GM23248 (cell line): ENCODE measurements at regions not wholly inside any gene's neighbourhood (a gene's known extent, or its start where the extent isn't known, plus 50 kb on each side); places are given as distances from the start of the nearest gene placed in this dataset.

ENCODE experiments used
- DNase-seq: peaks from one replicate; pipeline ENCODE4 v3.0.0-alpha.2; 2015
- H2AFZ ChIP-seq: fragments of 200-600 bp; sonication (generic); 2 replicates; pipeline ENCODE4 v1.6.1; 2016; ENCODE audit warnings: antibody characterized with exemption
- H3F3A ChIP-seq: fragments of 200-600 bp; sonication (generic); 2 replicates; pipeline ENCODE4 v1.6.1; 2016; ENCODE audit warnings: mild to moderate bottlenecking, antibody characterized with exemption, mixed run types; ENCODE audit not compliant: insufficient read depth
- H3K27ac ChIP-seq: fragments of 200-600 bp; sonication (generic); 2 replicates; pipeline ENCODE4 v1.5.1; 2016; ENCODE audit warnings: mild to moderate bottlenecking
- H3K27me3 ChIP-seq: fragments of 200-600 bp; sonication (generic); replicated peaks from 2 replicates; pipeline ENCODE4 v1.6.1; 2016; ENCODE audit warnings: mild to moderate bottlenecking; ENCODE audit not compliant: insufficient read depth
- H3K36me3 ChIP-seq: fragments of 200-600 bp; sonication (generic); 2 replicates; pipeline ENCODE4 v1.6.1; 2016; ENCODE audit warnings: low read depth, mild to moderate bottlenecking
- H3K4me1 ChIP-seq: fragments of 200-600 bp; sonication (generic); 2 replicates; pipeline ENCODE4 v1.6.1; 2016; ENCODE audit warnings: mild to moderate bottlenecking; ENCODE audit not compliant: insufficient read depth
- H3K4me2 ChIP-seq: fragments of 200-600 bp; sonication (generic); one replicate; pipeline ENCODE4 v1.6.1; 2016; ENCODE audit warnings: mild to moderate bottlenecking; ENCODE audit not compliant: unreplicated experiment
- H3K4me3 ChIP-seq: fragments of 200-600 bp; sonication (generic); 2 replicates; pipeline ENCODE4 v1.5.1; 2016; ENCODE audit warnings: mild to moderate bottlenecking
- H3K79me2 ChIP-seq: fragments of 200-600 bp; sonication (generic); 2 replicates; pipeline ENCODE4 v1.6.1; 2016; ENCODE audit warnings: mild to moderate bottlenecking; ENCODE audit not compliant: insufficient read depth
- H3K9ac ChIP-seq: fragments of 200-600 bp; sonication (generic); 2 replicates; pipeline ENCODE4 v1.6.1; 2016; ENCODE audit warnings: mild to moderate bottlenecking
- H3K9me2 ChIP-seq: fragments of 200-600 bp; sonication (generic); 2 replicates; pipeline ENCODE4 v1.6.1; 2016; ENCODE audit warnings: mixed run types, mild to moderate bottlenecking, moderate library complexity; ENCODE audit not compliant: insufficient read depth
- H3K9me3 ChIP-seq: fragments of 200-600 bp; sonication (generic); one replicate; pipeline ENCODE4 v1.6.1; 2017; ENCODE audit warnings: low read depth
- H4K20me1 ChIP-seq: fragments of 200-600 bp; sonication (generic); 2 replicates; pipeline ENCODE4 v1.6.0; 2016; ENCODE audit not compliant: insufficient read depth
- EZH2 ChIP-seq: fragments of 200-600 bp; sonication (generic); IDR thresholded peaks from 2 replicates; pipeline ENCODE4 v1.6.1; 2018; ENCODE audit warnings: antibody characterized with exemption, mild to moderate bottlenecking; ENCODE audit not compliant: insufficient read depth, poor library complexity, severe bottlenecking
- EZH2phosphoT487 ChIP-seq: fragments of 200-600 bp; sonication (generic); IDR thresholded peaks from 2 replicates; pipeline ENCODE4 v1.6.1; 2018; ENCODE audit warnings: antibody characterized with exemption, moderate library complexity, mild to moderate bottlenecking, low read depth; ENCODE audit not compliant: insufficient read depth
- WGBS, 2 experiments: methylation state at CpG; one replicate each; pipeline ENCODE4 v1.1.6; 2015 to 2017; ENCODE audit warnings: low lambda C conversion rate in 2 of 2, low coverage in 1 of 2; ENCODE audit errors: missing lambda C conversion rate in 2 of 2; 5-methylcytosine and 5-hydroxymethylcytosine counted together
- in situ Hi-C: fragments of 300-500 bp; cut with MboI; formaldehyde crosslinking; loops from 2 replicates; pipeline ENCODE4 v1.15.0; 2020

DNA sequence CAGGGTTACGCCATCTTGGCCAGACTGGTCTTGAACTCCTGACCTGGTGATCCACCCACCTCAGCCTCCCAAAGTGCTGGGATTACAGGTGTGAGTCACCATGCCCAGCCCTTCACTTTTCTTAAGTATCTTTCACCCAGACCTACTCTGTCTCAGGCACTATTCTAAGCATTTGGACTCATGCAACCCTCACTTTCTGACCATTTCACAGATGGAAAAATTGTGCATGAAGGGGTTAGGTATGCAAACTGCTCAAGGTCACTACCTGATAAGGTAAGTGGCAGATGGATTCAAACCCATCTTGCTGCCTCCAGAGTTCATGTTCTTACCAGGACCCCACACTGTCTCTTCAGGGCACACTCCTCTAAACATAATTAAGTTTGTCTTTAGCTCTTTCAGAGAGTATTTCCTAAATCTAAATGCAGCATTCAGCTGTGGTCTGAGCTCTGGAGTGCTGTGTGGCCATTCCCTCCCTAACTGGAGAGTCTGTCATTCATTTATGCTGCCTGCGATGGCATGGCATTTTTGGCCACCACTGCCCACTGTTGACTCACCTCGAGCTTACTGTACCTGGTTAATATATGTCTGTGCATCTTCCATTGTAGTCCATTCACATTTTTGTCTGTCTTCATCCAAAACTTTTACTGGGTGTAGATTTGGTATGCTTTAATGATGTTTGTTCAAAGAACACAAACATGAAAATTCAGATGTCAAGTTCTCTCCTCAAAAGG is 88.4 kb downstream of the CCDC71L start:
- in situ Hi-C loops: no loop called here
- H3K4me1 ChIP-seq: peaks cover 13% of the 10 kb centered on the region

DNA sequence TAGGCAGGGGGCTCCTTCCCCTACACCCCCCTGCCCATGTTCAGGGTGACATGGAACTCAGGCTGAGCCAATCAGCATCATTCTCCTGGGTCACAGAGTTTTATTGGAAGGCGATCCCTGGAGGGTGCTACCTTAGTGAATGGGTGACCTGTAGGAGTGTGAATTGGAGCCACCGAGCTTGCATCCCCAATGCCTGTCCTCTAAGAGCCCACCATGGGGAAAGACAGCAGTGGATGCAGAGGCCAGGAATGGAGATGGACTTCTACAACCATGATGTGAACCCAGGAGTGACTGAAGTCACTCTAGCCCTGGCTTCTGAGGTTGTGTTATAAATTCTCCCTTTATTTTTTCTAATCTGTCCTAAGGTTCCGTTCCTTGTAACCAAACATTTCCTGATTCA is 89.4 kb downstream of the CCDC71L start:
- H3K27ac ChIP-seq: no peak overlapping the region
- H3K9ac ChIP-seq: no peak overlapping the region
- H3K27me3 ChIP-seq: no peaks in the 10 kb centered on the region
- 94 to 99% methylated on average over 3 of the region's 3 CpGs for WGBS, 2 experiments
- in situ Hi-C loops: no loop called here
- H3K9me3 ChIP-seq: no peaks in the 10 kb centered on the region
- H3K4me3 ChIP-seq: no peak overlapping the region
- no peaks in the 10 kb centered on the region for H4K20me1 ChIP-seq
- TF ChIP-seq EZH2phosphoT487 (no peak), EZH2 (no peak)
- DNase-seq: no peak
- H3K79me2 ChIP-seq: no peaks in the 10 kb centered on the region
- no peaks in the 10 kb centered on the region for H3K36me3 ChIP-seq
- no peaks in the 10 kb centered on the region for H3K9me2 ChIP-seq
- no peaks in the 10 kb centered on the region for H3F3A ChIP-seq
- peaks cover 13% of the 10 kb centered on the region for H3K4me1 ChIP-seq
- H2AFZ ChIP-seq: no peak overlapping the region; the same call in 1 of the 2 replicates
- H3K4me2 ChIP-seq: no peak overlapping the region

More for the DNA sequence above, 88.4 kb downstream of the CCDC71L start:
- no peaks in the 10 kb centered on the region for H3K36me3 ChIP-seq
- H3K27me3 ChIP-seq: no peaks in the 10 kb centered on the region
- H3K9ac ChIP-seq: no peak overlapping the region
- H2AFZ ChIP-seq: no peak overlapping the region
- no peak for TF ChIP-seq EZH2phosphoT487
- TF ChIP-seq EZH2: no peak
- no peaks in the 10 kb centered on the region for H4K20me1 ChIP-seq
- H3F3A ChIP-seq: no peaks in the 10 kb centered on the region
- H3K79me2 ChIP-seq: no peaks in the 10 kb centered on the region
- no peaks in the 10 kb centered on the region for H3K9me3 ChIP-seq
- H3K4me2 ChIP-seq: no peak overlapping the region
- WGBS, 2 experiments: 76 to 83% methylated on average over 3 of the region's 3 CpGs
- H3K4me3 ChIP-seq: no peak overlapping the region
- H3K27ac ChIP-seq: no peak overlapping the region
- DNase-seq: no peak
- H3K9me2 ChIP-seq: no peaks in the 10 kb centered on the region

DNA sequence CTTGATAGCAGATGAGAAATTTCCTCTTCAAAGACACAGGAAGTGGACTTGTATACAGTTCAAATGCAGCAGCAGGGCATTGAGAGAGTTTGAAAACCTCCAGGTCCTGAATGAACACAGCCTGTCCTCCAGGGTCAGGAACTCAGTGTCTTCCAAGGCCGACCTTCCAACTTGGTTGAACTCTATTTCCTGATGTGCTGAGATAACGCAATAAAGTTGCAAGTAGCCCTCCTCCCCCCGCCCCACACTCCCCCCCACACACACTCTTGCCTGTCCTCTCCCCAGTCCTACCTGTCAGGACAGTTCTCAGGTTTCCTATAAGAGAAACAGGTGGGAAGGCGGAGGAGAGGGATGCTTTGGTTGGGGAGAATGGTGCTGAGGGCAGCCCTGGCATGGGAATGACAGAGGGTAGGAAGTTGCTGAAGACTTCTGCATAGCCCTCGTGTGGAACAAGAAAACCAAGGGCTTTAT is 90.0 kb downstream of the CCDC71L start:
- Histone ChIP-seq H3K4me2 (no peak overlapping the region), H3K4me3 (no peak overlapping the region), H3K27ac (no peak overlapping the region), H4K20me1 (no peaks in the 10 kb centered on the region), H3K36me3 (no peaks in the 10 kb centered on the region), H3K4me1 (peaks cover 13% of the 10 kb centered on the region), H2AFZ (no peak overlapping the region), H3K9me3 (no peaks in the 10 kb centered on the region), H3F3A (no peaks in the 10 kb centered on the region), H3K79me2 (no peaks in the 10 kb centered on the region), H3K9me2 (no peaks in the 10 kb centered on the region), H3K27me3 (no peaks in the 10 kb centered on the region), H3K9ac (no peak overlapping the region)
- no peak for DNase-seq
- 80 to 82% methylated on average over 5 of the region's 5 CpGs for WGBS, 2 experiments
- TF ChIP-seq EZH2 (no peak), EZH2phosphoT487 (no peak)
- in situ Hi-C loops: no loop called here

DNA sequence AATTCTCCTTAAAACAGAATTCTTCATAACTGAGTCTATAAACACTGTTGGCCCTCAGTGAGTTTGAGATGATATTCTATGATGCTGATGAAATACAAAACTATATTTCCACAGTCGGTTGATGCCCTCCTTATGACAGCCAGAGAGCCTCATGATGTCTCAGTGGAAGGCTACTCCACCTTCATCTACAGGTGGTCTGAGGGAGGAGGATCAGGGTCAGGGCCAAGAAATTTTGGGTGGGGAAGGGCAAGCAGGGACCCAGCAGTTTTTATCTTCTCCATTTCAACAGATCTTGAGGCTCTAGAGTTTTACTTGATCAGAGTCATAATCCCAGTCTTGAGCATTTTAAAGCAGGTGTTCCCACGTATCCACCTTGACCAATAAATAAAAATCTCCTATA is 90.8 kb downstream of the CCDC71L start:
- Histone ChIP-seq H2AFZ (no peak overlapping the region), H3K4me2 (no peak overlapping the region), H3K4me1 (peaks cover 13% of the 10 kb centered on the region), H3K4me3 (no peak overlapping the region), H3K36me3 (no peaks in the 10 kb centered on the region), H3K9me2 (no peaks in the 10 kb centered on the region), H3K9ac (no peak overlapping the region), H4K20me1 (no peaks in the 10 kb centered on the region), H3K27me3 (no peaks in the 10 kb centered on the region), H3F3A (no peaks in the 10 kb centered on the region), H3K27ac (no peak overlapping the region), H3K79me2 (no peaks in the 10 kb centered on the region), H3K9me3 (no peaks in the 10 kb centered on the region)
- no peak for TF ChIP-seq EZH2phosphoT487
- no peak for TF ChIP-seq EZH2
- in situ Hi-C loops: no loop called here
- no peak for DNase-seq
- WGBS, 2 experiments: 66 to 75% methylated on average over 2 of the region's 2 CpGs
